CD4-positive, CD25-positive, alpha-beta regulatory T cell (primary cell): ENCODE measurements at regions not wholly inside any gene's neighbourhood (a gene's known extent, or its start where the extent isn't known, plus 50 kb on each side); places are given as distances from the start of the nearest gene placed in this dataset.
"Not testable (repeated sequence)": the region's sequence is repeated elsewhere in the genome, so short reads cannot be mapped to it uniquely, and the experiment has no call there.

Source experiments
- ATAC-seq, 2 donors: fragments of 150-1000 bp; cut with Tn5 transposase; one replicate each; pipeline ENCODE4 v1.10.0; 2021; ENCODE audit warnings: low read depth in 2 of 2, moderate number of reproducible peaks in 2 of 2, moderate library complexity in 1 of 2
- DNase-seq, 3 donors: peaks; one replicate each; pipeline versions ENCODE4 v3.0.0 to v3.0.0-alpha.2; 2012 to 2022; ENCODE audit warnings: mixed read lengths in 1 of 3
- H3K27ac ChIP-seq: one replicate; pipeline ENCODE4 v1.7.0; 2013; ENCODE audit warnings: mild to moderate bottlenecking, low read length; ENCODE audit not compliant: insufficient read depth, poor library complexity, severe bottlenecking
- H3K27me3 ChIP-seq: one replicate; pipeline ENCODE4 v1.7.0; 2013; ENCODE audit warnings: low read length; ENCODE audit not compliant: control insufficient read depth, insufficient read depth
- H3K36me3 ChIP-seq: one replicate; pipeline ENCODE4 v1.7.0; 2013; ENCODE audit warnings: mild to moderate bottlenecking, low read length, moderate library complexity; ENCODE audit not compliant: control insufficient read depth, insufficient read depth
- H3K4me1 ChIP-seq: 2 replicates; pipeline ENCODE4 v1.7.0; 2013; ENCODE audit warnings: mild to moderate bottlenecking, low read length; ENCODE audit not compliant: insufficient read depth, control insufficient read depth, poor library complexity, severe bottlenecking
- H3K4me3 ChIP-seq: one replicate; pipeline ENCODE4 v1.7.0; 2013; ENCODE audit warnings: low read depth, mild to moderate bottlenecking, low read length, moderate library complexity
- H3K9me3 ChIP-seq, 2 experiments: 1 replicate in 1 of 2; 2 replicates in 1 of 2; pipeline ENCODE4 v1.7.0; 2013; ENCODE audit warnings: low read length in 2 of 2, mild to moderate bottlenecking in 1 of 2, moderate library complexity in 1 of 2; ENCODE audit not compliant: control insufficient read depth in 2 of 2
- H3K27ac Mint-ChIP-seq, 3 donors: one replicate each; pipeline ENCODE4 v1.8.0; 2020 to 2022; ENCODE audit warnings: mild to moderate bottlenecking in 3 of 3, mixed read lengths in 3 of 3, moderate library complexity in 2 of 3
- H3K27me3 Mint-ChIP-seq: one replicate; pipeline ENCODE4 v1.8.0; 2022; ENCODE audit warnings: mild to moderate bottlenecking, mixed read lengths
- H3K36me3 Mint-ChIP-seq: one replicate; pipeline ENCODE4 v1.8.0; 2020; ENCODE audit warnings: mixed read lengths
- H3K4me1 Mint-ChIP-seq, 4 donors: one replicate each; pipeline ENCODE4 v1.8.0; 2020 to 2022; ENCODE audit warnings: mixed read lengths in 4 of 4, mild to moderate bottlenecking in 1 of 4
- H3K4me3 Mint-ChIP-seq, 4 donors: one replicate each; pipeline ENCODE4 v1.8.0; 2020 to 2022; ENCODE audit warnings: mild to moderate bottlenecking in 4 of 4, mixed read lengths in 4 of 4, moderate library complexity in 3 of 4
- H3K9me3 Mint-ChIP-seq, 7 donors: one replicate each; pipeline ENCODE4 v1.8.0; 2020 to 2022; ENCODE audit warnings: mixed read lengths in 7 of 7, mild to moderate bottlenecking in 3 of 7, moderate library complexity in 2 of 7

DNA sequence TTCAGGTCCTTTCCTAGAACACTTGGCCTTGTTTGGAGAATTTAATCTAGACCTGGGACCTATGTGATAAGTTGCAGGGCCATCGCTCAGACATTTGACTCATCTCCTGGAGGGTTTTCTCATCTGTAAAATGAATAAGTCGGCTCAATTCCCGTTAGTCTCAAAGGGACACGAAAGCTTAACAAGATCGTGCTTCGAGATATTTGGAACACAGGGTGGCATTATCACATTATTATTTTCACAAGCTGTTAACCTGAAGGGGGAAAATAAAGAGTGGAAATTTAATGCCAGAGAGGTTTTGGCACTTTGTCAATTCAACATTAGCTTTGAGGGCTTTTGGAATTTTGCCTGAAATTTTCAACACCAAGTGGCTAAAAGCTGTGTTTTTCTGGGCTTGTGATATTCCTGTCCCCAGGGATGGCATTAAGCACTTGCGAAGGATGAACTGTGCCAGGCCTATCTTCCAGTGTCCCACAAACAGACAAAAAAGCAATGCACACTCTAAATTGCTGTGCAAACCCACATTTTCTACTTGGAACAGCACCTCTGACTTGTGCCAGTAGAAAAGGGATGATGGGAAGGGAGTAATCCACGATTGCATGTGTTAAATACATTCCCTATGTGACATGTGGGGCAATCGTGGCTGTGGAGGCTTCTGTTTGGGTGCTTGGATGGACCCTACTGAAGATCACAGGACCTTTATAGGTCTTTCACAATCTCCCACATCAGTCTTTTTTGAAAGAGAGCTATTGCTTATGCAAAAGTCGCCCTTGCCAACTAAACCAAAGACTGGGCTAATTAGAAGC is 478.7 kb downstream of the MFSD1 start:
- Mint-ChIP-seq H3K27me3 (no peaks in the 10 kb centered on the region), H3K27ac (no peak overlapping the region), H3K4me1 (no peaks in the 10 kb centered on the region), H3K36me3 (no peaks in the 10 kb centered on the region), H3K9me3 (peaks cover 0 to 3% (median 0%) of the 10 kb centered on the region in 7 donors), H3K4me3 (no peak overlapping the region)
- Histone ChIP-seq H3K4me1 (no peaks in the 10 kb centered on the region), H3K9me3 (no peaks in the 10 kb centered on the region), H3K27ac (no peak overlapping the region), H3K36me3 (no peaks in the 10 kb centered on the region), H3K27me3 (no peaks in the 10 kb centered on the region), H3K4me3 (no peak overlapping the region)
- DNase-seq (no peak), ATAC-seq (no peak)

DNA sequence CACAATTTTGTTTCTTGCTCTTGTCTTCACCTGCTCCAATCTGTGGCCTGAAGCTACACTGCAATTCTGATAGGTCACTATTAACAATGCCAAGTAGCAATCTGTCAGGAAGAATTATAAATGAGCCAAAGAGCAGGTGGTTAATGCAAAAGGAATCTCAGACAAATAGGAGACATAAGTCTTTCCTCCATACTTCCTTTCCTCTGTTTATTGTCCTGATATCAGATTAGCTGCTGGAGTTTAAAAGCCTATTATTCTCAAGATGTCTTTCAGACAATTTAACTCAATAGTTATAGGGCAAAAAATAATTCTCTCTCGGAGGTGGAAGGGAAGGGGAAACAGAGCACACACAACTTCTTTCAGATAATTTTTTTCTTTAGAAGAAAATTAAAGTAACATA is 491.6 kb downstream of the MFSD1 start:
- Mint-ChIP-seq H3K27ac (no peak overlapping the region), H3K36me3 (no peaks in the 10 kb centered on the region), H3K9me3 (peaks cover 0 to 7% (median 3%) of the 10 kb centered on the region in 7 donors), H3K4me1 (no peaks in the 10 kb centered on the region), H3K4me3 (no peak overlapping the region), H3K27me3 (no peaks in the 10 kb centered on the region)
- H3K4me1 ChIP-seq = no peaks in the 10 kb centered on the region
- H3K27me3 ChIP-seq = no peaks in the 10 kb centered on the region
- no peak for DNase-seq
- H3K9me3 ChIP-seq = peaks cover 0 to 2% of the 10 kb centered on the region in 2 experiments
- no peak for ATAC-seq
- no peaks in the 10 kb centered on the region for H3K36me3 ChIP-seq
- H3K4me3 ChIP-seq = no peak overlapping the region
- no peak overlapping the region for H3K27ac ChIP-seq

DNA sequence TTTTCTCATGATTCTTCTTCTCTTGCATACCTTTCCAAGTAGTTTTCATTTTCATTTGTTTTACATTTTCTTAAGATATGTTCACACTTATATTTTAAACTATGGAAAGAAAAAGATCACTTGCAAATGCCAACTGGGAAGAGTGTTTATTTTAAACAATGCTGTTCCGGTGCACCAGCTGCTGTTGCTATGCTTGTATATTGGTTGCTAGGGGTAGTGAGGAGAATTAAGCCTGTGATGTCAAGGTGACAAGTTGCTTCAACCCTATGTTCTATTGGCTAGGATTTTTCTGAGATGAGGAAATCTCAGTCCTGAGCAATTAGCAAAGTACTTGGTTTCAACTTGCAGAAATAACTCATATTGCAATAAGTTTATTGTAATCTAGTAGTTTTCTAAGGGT is 500.1 kb downstream of the MFSD1 start:
- no peak overlapping the region for H3K4me3 Mint-ChIP-seq
- peaks cover 5% of the 10 kb centered on the region for H3K27me3 Mint-ChIP-seq
- no peaks in the 10 kb centered on the region for H3K9me3 ChIP-seq
- H3K36me3 Mint-ChIP-seq = no peaks in the 10 kb centered on the region
- no peaks in the 10 kb centered on the region for H3K36me3 ChIP-seq
- DNase-seq (no peak), ATAC-seq (no peak)
- no peaks in the 10 kb centered on the region for H3K4me1 ChIP-seq
- no peak overlapping the region for H3K27ac Mint-ChIP-seq
- H3K4me3 ChIP-seq = no peak overlapping the region
- H3K27ac ChIP-seq = no peak overlapping the region
- H3K9me3 Mint-ChIP-seq = peaks cover 0 to 7% (median 2%) of the 10 kb centered on the region in 7 donors
- no peaks in the 10 kb centered on the region for H3K27me3 ChIP-seq
- no peaks in the 10 kb centered on the region for H3K4me1 Mint-ChIP-seq

- no peak overlapping the region for H3K4me3 ChIP-seq
- H3K36me3 ChIP-seq = no peaks in the 10 kb centered on the region
- DNase-seq = no peak
- H3K9me3 ChIP-seq = no peaks in the 10 kb centered on the region
- ATAC-seq = no peak
- no peak overlapping the region for H3K4me3 Mint-ChIP-seq
- no peak overlapping the region for H3K27ac ChIP-seq
- no peaks in the 10 kb centered on the region for H3K4me1 Mint-ChIP-seq
- H3K36me3 Mint-ChIP-seq = no peaks in the 10 kb centered on the region
- no peaks in the 10 kb centered on the region for H3K27me3 ChIP-seq
- H3K27ac Mint-ChIP-seq = no peak overlapping the region
- H3K27me3 Mint-ChIP-seq = peaks cover 5% of the 10 kb centered on the region
- H3K9me3 Mint-ChIP-seq = peaks cover 0 to 6% (median 2%) of the 10 kb centered on the region in 7 donors
- H3K4me1 ChIP-seq = no peaks in the 10 kb centered on the region
Measured at GRCh38 chr3:159305017-159305416, 503.2 kb downstream of the MFSD1 start.

DNA sequence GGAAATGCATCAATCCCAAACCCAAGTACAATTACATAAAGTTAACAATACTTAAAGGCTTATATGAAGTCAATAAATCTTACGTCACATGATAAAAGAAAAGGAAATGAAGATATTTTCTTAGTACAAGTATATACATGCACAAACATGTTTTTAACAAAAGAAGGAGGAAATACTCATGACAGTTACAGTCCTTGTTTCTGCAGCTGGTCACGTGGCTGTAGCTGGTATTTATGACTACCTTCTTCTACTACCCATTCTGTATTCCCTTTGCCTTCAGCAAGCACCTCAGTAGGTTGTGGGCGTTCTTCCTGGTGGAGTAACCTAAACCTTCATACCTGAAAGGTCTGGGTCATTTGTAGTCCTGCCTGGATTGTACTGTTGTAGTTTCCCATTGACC is 514.9 kb downstream of the MFSD1 start:
- not testable (repeated sequence) for H3K4me3 Mint-ChIP-seq, H3K36me3 Mint-ChIP-seq, ATAC-seq, H3K4me1 Mint-ChIP-seq, H3K4me1 ChIP-seq, DNase-seq, H3K9me3 Mint-ChIP-seq, H3K36me3 ChIP-seq, H3K27ac ChIP-seq, H3K27me3 ChIP-seq, H3K27me3 Mint-ChIP-seq, H3K9me3 ChIP-seq, H3K27ac Mint-ChIP-seq, H3K4me3 ChIP-seq

DNA sequence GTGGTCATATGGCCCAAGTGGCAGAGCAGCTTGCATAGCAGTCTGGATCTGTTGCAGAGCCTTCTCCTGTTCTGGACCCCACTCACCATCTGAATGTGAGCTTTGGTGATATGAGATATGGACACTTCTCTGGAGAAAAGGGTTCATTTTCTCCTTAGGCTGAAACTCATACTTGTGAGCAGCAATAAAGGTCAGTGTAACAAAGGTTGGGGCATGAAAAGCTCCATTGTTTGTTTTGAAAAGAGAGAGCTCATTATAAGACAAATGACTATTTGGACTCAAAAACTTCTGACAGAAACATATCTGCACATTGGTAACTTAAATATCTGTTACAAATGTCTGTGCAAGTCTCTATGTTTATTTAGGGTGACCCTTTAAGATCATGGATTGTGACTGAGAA is 517.3 kb downstream of the MFSD1 start:
- ATAC-seq (no peak), DNase-seq (no peak)
- peaks cover 4% of the 10 kb centered on the region for H3K27me3 Mint-ChIP-seq
- H3K4me1 Mint-ChIP-seq = no peaks in the 10 kb centered on the region
- no peak overlapping the region for H3K27ac Mint-ChIP-seq
- Histone ChIP-seq H3K27me3 (no peaks in the 10 kb centered on the region), H3K4me3 (no peak overlapping the region), H3K27ac (no peak overlapping the region), H3K4me1 (no peaks in the 10 kb centered on the region), H3K36me3 (no peaks in the 10 kb centered on the region), H3K9me3 (no peaks in the 10 kb centered on the region)
- H3K9me3 Mint-ChIP-seq = peaks cover 0 to 3% (median 0%) of the 10 kb centered on the region in 7 donors
- no peak overlapping the region for H3K4me3 Mint-ChIP-seq
- H3K36me3 Mint-ChIP-seq = no peaks in the 10 kb centered on the region

DNA sequence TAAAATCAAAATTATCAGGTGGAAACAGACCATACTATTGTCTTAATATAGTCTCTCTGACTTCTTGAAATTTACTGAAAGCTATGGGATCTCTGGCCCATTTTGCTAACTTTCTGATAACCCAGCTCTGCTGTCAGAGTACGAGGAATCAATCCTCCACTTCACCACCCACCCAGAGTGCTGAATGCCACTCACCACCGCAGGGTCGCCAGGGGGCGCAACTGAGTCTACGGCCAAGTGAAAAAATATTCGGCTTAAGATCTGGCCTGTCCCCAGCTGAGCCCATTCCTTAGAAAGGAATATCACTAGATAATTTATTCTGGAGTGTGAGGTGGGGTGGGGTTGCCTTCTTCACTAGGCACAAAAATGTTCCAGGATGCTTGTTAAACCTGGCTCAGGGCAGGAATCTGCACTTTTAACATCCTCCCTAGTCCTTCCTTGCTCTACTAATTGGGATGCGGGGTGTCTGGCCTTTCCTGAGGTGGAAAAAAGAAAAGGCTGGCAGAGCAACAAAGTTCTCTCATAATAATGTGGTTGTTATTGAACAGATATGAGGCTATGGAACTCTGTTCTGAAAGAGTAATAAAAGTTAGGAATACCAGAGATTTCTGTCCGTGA is 520.6 kb downstream of the MFSD1 start:
- Mint-ChIP-seq H3K27me3 (peaks cover 3% of the 10 kb centered on the region), H3K27ac (no peak overlapping the region), H3K36me3 (no peaks in the 10 kb centered on the region), H3K9me3 (peaks cover 0 to 2% (median 0%) of the 10 kb centered on the region in 7 donors), H3K4me1 (no peaks in the 10 kb centered on the region), H3K4me3 (no peak overlapping the region)
- Histone ChIP-seq H3K27me3 (no peaks in the 10 kb centered on the region), H3K4me1 (no peaks in the 10 kb centered on the region), H3K9me3 (no peaks in the 10 kb centered on the region), H3K27ac (no peak overlapping the region), H3K36me3 (no peaks in the 10 kb centered on the region), H3K4me3 (no peak overlapping the region)
- no peak for ATAC-seq
- peak in 1 of 3 donors; percentile 8 for DNase-seq

DNA sequence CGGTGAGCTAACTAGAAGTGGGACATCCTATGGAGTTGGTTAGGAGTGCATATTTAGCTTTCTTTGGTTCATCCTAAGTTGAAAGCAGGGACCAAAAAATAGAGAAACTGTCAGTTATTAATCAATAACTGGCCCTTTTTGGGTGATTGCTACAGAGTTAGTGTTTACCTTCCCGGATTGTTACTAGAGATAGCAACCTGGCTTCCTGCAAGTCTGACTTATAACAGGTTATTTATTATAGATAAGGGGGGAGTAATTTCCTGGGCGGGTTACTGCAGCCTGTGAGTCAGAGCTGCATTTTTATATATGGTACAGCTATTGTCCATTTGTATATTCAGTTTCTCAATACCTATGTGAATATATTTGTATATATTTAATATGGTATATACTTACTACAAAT is 522.0 kb downstream of the MFSD1 start:
- H3K27ac Mint-ChIP-seq = no peak overlapping the region
- no peaks in the 10 kb centered on the region for H3K27me3 Mint-ChIP-seq
- no peaks in the 10 kb centered on the region for H3K36me3 Mint-ChIP-seq
- DNase-seq (no peak), ATAC-seq (no peak)
- no peak overlapping the region for H3K4me3 Mint-ChIP-seq
- Histone ChIP-seq H3K27me3 (no peaks in the 10 kb centered on the region), H3K27ac (no peak overlapping the region), H3K4me1 (no peaks in the 10 kb centered on the region), H3K9me3 (no peaks in the 10 kb centered on the region), H3K36me3 (no peaks in the 10 kb centered on the region), H3K4me3 (no peak overlapping the region)
- no peaks in the 10 kb centered on the region for H3K4me1 Mint-ChIP-seq
- H3K9me3 Mint-ChIP-seq = peaks cover 0 to 2% (median 0%) of the 10 kb centered on the region in 7 donors
